CD4-positive, alpha-beta T cell (primary cell): ENCODE measurements at regions not wholly inside any gene's neighbourhood (a gene's known extent, or its start where the extent isn't known, plus 50 kb on each side); places are given as distances from the start of the nearest gene placed in this dataset.

Experiments used
- ATAC-seq: fragments of 200-7000 bp; cut with Tn5 transposase; one replicate; pipeline ENCODE4 v1.10.0; 2022; ENCODE audit warnings: mild to moderate bottlenecking; ENCODE audit not compliant: poor library complexity
- CTCF ChIA-PET: fragments of 350-600 bp; sonication (Branson Sonifier 250); formaldehyde crosslinking; loops from one replicate; lab custom pipeline; 2021; ENCODE audit warnings: antibody characterized with exemption, inconsistent platforms; lab: Charles Lee
- POLR2A ChIA-PET: fragments of 350-600 bp; sonication (Branson Sonifier 250); formaldehyde crosslinking; loops from one replicate; lab custom pipeline; 2021; ENCODE audit warnings: antibody characterized with exemption, inconsistent platforms; lab: Charles Lee
- DNase-seq, 14 experiments: peaks; one replicate each; pipeline ENCODE4 v3.0.0-alpha.2; 2013 to 2020; ENCODE audit warnings: mixed read lengths in 2 of 14
- H3K27ac ChIP-seq, 2 donors: one replicate each; pipeline versions ENCODE4 v1.5.1 to v1.7.0; 2013; ENCODE audit warnings: low read length in 2 of 2, low read depth in 1 of 2, mild to moderate bottlenecking in 1 of 2
- H3K27me3 ChIP-seq, 2 experiments: 1 replicate in 1 of 2; 2 replicates in 1 of 2; pipeline versions ENCODE4 v1.6.1 to v1.7.0; 2013; ENCODE audit warnings: low read length in 2 of 2, control low read depth in 1 of 2, mild to moderate bottlenecking in 1 of 2, moderate library complexity in 1 of 2; ENCODE audit not compliant: insufficient read depth in 2 of 2, control insufficient read depth in 1 of 2
- H3K36me3 ChIP-seq: one replicate; pipeline ENCODE4 v1.6.1; 2013; ENCODE audit warnings: low read length, control low read depth; ENCODE audit not compliant: insufficient read depth
- H3K4me1 ChIP-seq: one replicate; pipeline ENCODE4 v1.6.1; 2013; ENCODE audit warnings: low read length, control low read depth; ENCODE audit not compliant: insufficient read depth
- H3K4me3 ChIP-seq: one replicate; pipeline ENCODE4 v1.5.1; 2013; ENCODE audit warnings: mild to moderate bottlenecking, low read length, moderate library complexity
- H3K9me3 ChIP-seq, 2 experiments: 1 replicate in 1 of 2; 2 replicates in 1 of 2; pipeline versions ENCODE4 v1.6.1 to v1.7.0; 2013; ENCODE audit warnings: low read length in 2 of 2, mild to moderate bottlenecking in 2 of 2, control low read depth in 1 of 2, moderate library complexity in 1 of 2; ENCODE audit not compliant: control insufficient read depth in 1 of 2, insufficient read depth in 1 of 2
- H3K27ac Mint-ChIP-seq: one replicate; pipeline ENCODE4 v1.8.0; 2020; ENCODE audit warnings: mixed read lengths
- H3K27me3 Mint-ChIP-seq: one replicate; pipeline ENCODE4 v1.8.0; 2021; ENCODE audit warnings: mixed read lengths
- H3K36me3 Mint-ChIP-seq: one replicate; pipeline ENCODE4 v1.8.0; 2021; ENCODE audit warnings: low read depth, mixed read lengths
- H3K4me1 Mint-ChIP-seq: one replicate; pipeline ENCODE4 v1.8.0; 2021; ENCODE audit warnings: low read depth, mixed read lengths
- H3K4me3 Mint-ChIP-seq: one replicate; pipeline ENCODE4 v1.8.0; 2020; ENCODE audit warnings: mild to moderate bottlenecking, mixed read lengths
- H3K9me3 Mint-ChIP-seq: one replicate; pipeline ENCODE4 v1.8.0; 2020; ENCODE audit warnings: mixed read lengths
- intact Hi-C, 2 experiments: fragments of 100-400 bp; cut with DNase I in 1 of 2; cut with micrococcal nuclease in 1 of 2; formaldehyde crosslinking; loops; one replicate each; pipeline versions ENCODE4 v1.15.1 to v1.9.0; 2023 to 2025; cut with DNase I, micrococcal nuclease
- TF ChIP-seq, protein P1 (sequence below): fragments of 200-600 bp; IDR thresholded peaks from one replicate; pipeline ENCODE4 v1.8.0; 2022; ENCODE audit warnings: antibody characterized with exemption, mild to moderate bottlenecking

DNA sequence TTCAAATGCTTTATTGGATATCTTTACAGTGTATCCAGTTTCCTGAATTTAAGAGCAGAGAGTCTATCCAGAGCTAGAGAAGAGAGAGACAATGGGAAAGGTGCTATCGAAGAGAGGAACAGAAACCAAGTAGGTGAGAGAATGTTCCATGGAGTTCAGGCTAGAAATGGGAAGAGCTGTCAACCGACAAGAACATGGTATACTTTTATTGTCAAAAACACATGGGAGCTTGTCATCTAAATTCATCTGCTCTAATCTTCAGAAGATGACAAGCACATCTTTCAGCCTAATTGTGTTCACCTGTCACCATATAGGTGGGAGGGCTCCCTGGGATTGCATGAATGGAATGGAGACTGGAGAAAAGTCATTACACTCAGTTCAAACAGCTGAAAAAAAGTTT lies 690.4 kb upstream of the LRATD1 start:
- Histone ChIP-seq H3K9me3 (peaks cover 0 to 7% of the 10 kb centered on the region in 2 experiments), H3K36me3 (no peaks in the 10 kb centered on the region), H3K27ac (no peak overlapping the region), H3K4me3 (no peak overlapping the region), H3K4me1 (no peaks in the 10 kb centered on the region), H3K27me3 (no peaks in the 10 kb centered on the region)
- ChIA-PET CTCF (no interaction called here), POLR2A (no interaction called here)
- ATAC-seq, result no peak
- intact Hi-C loops, result no loop called here
- no peaks in the 10 kb centered on the region for H3K36me3 Mint-ChIP-seq
- no peak for DNase-seq
- H3K27me3 Mint-ChIP-seq, result no peaks in the 10 kb centered on the region
- no peaks in the 10 kb centered on the region for H3K4me1 Mint-ChIP-seq
- TF ChIP-seq, protein P1, sequence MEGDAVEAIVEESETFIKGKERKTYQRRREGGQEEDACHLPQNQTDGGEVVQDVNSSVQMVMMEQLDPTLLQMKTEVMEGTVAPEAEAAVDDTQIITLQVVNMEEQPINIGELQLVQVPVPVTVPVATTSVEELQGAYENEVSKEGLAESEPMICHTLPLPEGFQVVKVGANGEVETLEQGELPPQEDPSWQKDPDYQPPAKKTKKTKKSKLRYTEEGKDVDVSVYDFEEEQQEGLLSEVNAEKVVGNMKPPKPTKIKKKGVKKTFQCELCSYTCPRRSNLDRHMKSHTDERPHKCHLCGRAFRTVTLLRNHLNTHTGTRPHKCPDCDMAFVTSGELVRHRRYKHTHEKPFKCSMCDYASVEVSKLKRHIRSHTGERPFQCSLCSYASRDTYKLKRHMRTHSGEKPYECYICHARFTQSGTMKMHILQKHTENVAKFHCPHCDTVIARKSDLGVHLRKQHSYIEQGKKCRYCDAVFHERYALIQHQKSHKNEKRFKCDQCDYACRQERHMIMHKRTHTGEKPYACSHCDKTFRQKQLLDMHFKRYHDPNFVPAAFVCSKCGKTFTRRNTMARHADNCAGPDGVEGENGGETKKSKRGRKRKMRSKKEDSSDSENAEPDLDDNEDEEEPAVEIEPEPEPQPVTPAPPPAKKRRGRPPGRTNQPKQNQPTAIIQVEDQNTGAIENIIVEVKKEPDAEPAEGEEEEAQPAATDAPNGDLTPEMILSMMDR, result no peak
- H3K4me3 Mint-ChIP-seq, result no peak overlapping the region
- peaks cover 11% of the 10 kb centered on the region for H3K9me3 Mint-ChIP-seq
- no peak overlapping the region for H3K27ac Mint-ChIP-seq

DNA sequence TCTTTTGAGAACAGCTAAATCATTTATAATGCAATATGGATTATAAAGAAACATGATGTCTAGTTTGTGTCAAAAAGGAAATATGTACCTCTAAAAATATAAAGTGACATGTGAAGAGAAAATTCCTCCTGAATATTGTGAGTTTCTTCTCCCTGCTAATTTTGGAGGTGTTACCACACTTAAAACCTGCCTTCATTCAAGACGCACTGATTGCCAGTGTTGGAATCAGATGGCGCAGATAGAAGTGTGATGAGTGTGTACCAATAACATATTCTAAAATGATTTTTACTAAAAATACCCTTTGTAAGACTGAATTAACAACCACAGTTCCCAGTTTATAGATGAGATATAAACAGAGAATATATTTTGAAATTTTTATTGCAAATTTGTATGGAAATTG lies 681.8 kb upstream of the LRATD1 start:
- Mint-ChIP-seq H3K36me3 (no peaks in the 10 kb centered on the region), H3K27ac (no peak overlapping the region), H3K4me1 (no peaks in the 10 kb centered on the region), H3K9me3 (peaks cover 16% of the 10 kb centered on the region), H3K4me3 (no peak overlapping the region), H3K27me3 (no peaks in the 10 kb centered on the region)
- Histone ChIP-seq H3K4me3 (no peak overlapping the region), H3K36me3 (no peaks in the 10 kb centered on the region), H3K4me1 (no peaks in the 10 kb centered on the region), H3K9me3 (peaks cover 0 to 3% of the 10 kb centered on the region in 2 experiments), H3K27me3 (no peaks in the 10 kb centered on the region), H3K27ac (no peak overlapping the region)
- ChIA-PET CTCF (no interaction called here), POLR2A (no interaction called here)
- no peak for DNase-seq
- TF ChIP-seq, protein P1, result no peak
- no peak for ATAC-seq
- intact Hi-C loops, result no loop called here

DNA sequence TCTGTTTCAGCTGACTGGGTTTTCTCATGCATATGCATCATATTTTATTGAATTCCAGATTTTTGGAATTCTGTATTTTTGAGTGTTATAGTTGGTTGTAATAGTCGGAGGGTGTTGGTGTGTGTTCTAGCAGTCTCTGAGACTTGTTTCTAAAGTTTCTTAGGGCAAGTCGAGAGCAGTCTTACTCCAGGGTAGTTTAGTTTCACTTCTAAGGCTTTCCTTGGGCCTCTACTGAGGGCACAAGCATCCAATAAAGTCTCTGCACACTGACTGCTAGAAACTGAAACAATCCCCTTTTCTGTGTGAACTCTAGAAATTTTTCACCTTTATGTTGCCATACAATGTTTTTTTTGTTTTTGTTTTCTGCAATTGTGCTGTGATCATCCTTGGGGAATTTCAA lies 663.7 kb upstream of the LRATD1 start:
- no peak overlapping the region for H3K27ac ChIP-seq
- Mint-ChIP-seq H3K4me1 (no peaks in the 10 kb centered on the region), H3K4me3 (no peak overlapping the region), H3K36me3 (no peaks in the 10 kb centered on the region), H3K27ac (no peak overlapping the region), H3K9me3 (peaks cover 5% of the 10 kb centered on the region), H3K27me3 (no peaks in the 10 kb centered on the region)
- intact Hi-C loops, result no loop called here
- H3K9me3 ChIP-seq, result peaks cover 0 to 11% of the 10 kb centered on the region in 2 experiments
- no peaks in the 10 kb centered on the region for H3K36me3 ChIP-seq
- H3K4me3 ChIP-seq, result no peak overlapping the region
- TF ChIP-seq, protein P1, result no peak
- H3K4me1 ChIP-seq, result no peaks in the 10 kb centered on the region
- CTCF ChIA-PET, result no interaction called here
- H3K27me3 ChIP-seq, result no peaks in the 10 kb centered on the region
- no peak for DNase-seq
- POLR2A ChIA-PET, result no interaction called here
- ATAC-seq, result no peak
